HEK293T (cell line): ENCODE measurements at regions not wholly inside any gene's neighbourhood (a gene's known extent, or its start where the extent isn't known, plus 50 kb on each side); places are given as distances from the start of the nearest gene placed in this dataset.

Experiments
- CTCF ChIA-PET: fragments of 350-600 bp; formaldehyde crosslinking; extraction: SDS; loops from one replicate; lab custom pipeline; 2021; ENCODE audit warnings: antibody characterized with exemption, inconsistent platforms; lab: Yijun Ruan, JAX
- POLR2A ChIA-PET: fragments of 350-600 bp; formaldehyde crosslinking; extraction: SDS; loops from one replicate; lab custom pipeline; 2020; ENCODE audit warnings: antibody characterized with exemption, inconsistent platforms; lab: Yijun Ruan, JAX
- DNase-seq: peaks from one replicate; pipeline ENCODE4 v3.0.0; 2012; ENCODE audit warnings: mixed read lengths; ENCODE audit errors: extremely low spot score
- ARNT ChIP-seq: fragments of 450-650 bp; IDR thresholded peaks from 2 replicates; pipeline ENCODE4 v1.6.1; 2017; ENCODE audit warnings: mild to moderate bottlenecking
- BHLHE40 ChIP-seq: fragments of 450-650 bp; IDR thresholded peaks from 2 replicates; pipeline ENCODE4 v1.6.1; 2016; ENCODE audit warnings: mild to moderate bottlenecking, moderate library complexity, borderline replicate concordance
- CTBP1 ChIP-seq: fragments of 450-650 bp; IDR thresholded peaks from 2 replicates; pipeline ENCODE4 v1.6.1; 2016; ENCODE audit warnings: borderline replicate concordance
- ELF4 ChIP-seq: fragments of 450-650 bp; IDR thresholded peaks from 2 replicates; pipeline ENCODE4 v1.6.1; 2017; ENCODE audit warnings: antibody characterized with exemption
- FOXA1 ChIP-seq: fragments of 450-650 bp; IDR thresholded peaks from 2 replicates; pipeline ENCODE4 v1.6.1; 2016; ENCODE audit warnings: mild to moderate bottlenecking
- FOXK2 ChIP-seq: fragments of 450-650 bp; IDR thresholded peaks from 2 replicates; pipeline ENCODE4 v1.6.1; 2016; ENCODE audit warnings: mild to moderate bottlenecking
- FOXM1 ChIP-seq: fragments of 450-650 bp; IDR thresholded peaks from 2 replicates; pipeline ENCODE4 v1.6.1; 2017; ENCODE audit warnings: mild to moderate bottlenecking, borderline replicate concordance
- HDGF ChIP-seq: fragments of 450-650 bp; IDR thresholded peaks from 2 replicates; pipeline ENCODE4 v1.6.1; 2017; ENCODE audit warnings: antibody characterized with exemption, borderline replicate concordance
- L3MBTL2 ChIP-seq: fragments of 450-650 bp; conservative IDR thresholded peaks from 2 replicates; pipeline ENCODE4 v1.6.1; 2016; ENCODE audit warnings: mild to moderate bottlenecking
- LEF1 ChIP-seq: fragments of 450-650 bp; IDR thresholded peaks from 2 replicates; pipeline ENCODE4 v1.6.1; 2017; ENCODE audit warnings: mild to moderate bottlenecking, borderline replicate concordance
- NFRKB ChIP-seq: fragments of 450-650 bp; IDR thresholded peaks from 2 replicates; pipeline ENCODE4 v1.6.1; 2016; ENCODE audit warnings: mild to moderate bottlenecking, moderate library complexity
- PKNOX1 ChIP-seq: fragments of 450-650 bp; IDR thresholded peaks from 2 replicates; pipeline ENCODE4 v1.6.1; 2016
- SP1 ChIP-seq: fragments of 450-650 bp; IDR thresholded peaks from 2 replicates; pipeline ENCODE4 v1.6.1; 2017
- SUZ12 ChIP-seq: fragments of 450-650 bp; IDR thresholded peaks from 2 replicates; pipeline ENCODE4 v1.6.1; 2016; ENCODE audit warnings: mild to moderate bottlenecking
- TARDBP ChIP-seq: fragments of 450-650 bp; IDR thresholded peaks from 2 replicates; pipeline ENCODE4 v1.6.1; 2016
- ZNF384 ChIP-seq: fragments of 450-650 bp; IDR thresholded peaks from 2 replicates; pipeline ENCODE4 v1.6.1; 2016

- TF ChIP-seq SP1 (no peak), ELF4 (no peak), NFRKB (no peak), TARDBP (no peak), CTBP1 (no peak), ZNF384 (no peak), L3MBTL2 (no peak), FOXA1 (no peak), FOXM1 (no peak), FOXK2 (no peak), HDGF (no peak)
- ChIA-PET POLR2A (no interaction called here), CTCF (no interaction called here)
- no peak for DNase-seq
These were observed 319.2 kb downstream of the LRATD1 start for GRCh38 chr2:14951569-14952285.

- TF ChIP-seq LEF1 (no peak), PKNOX1 (no peak), FOXK2 (no peak), ZNF384 (no peak), SP1 (no peak), TARDBP (no peak), FOXA1 (no peak), NFRKB (no peak), HDGF (no peak), CTBP1 (no peak), ELF4 (no peak), BHLHE40 (no peak), L3MBTL2 (no peak)
- no peak for DNase-seq
- CTCF ChIA-PET = no interaction called here
- POLR2A ChIA-PET = no interaction called here
These were observed 320.0 kb downstream of the LRATD1 start for GRCh38 chr2:14952400-14952963.

GRCh38 chr2:14960686-14961324 lies 328.3 kb downstream of the LRATD1 start:
- DNase-seq = no peak
- ChIA-PET POLR2A (no interaction called here), CTCF (no interaction called here)
- TF ChIP-seq NFRKB (no peak), LEF1 (no peak), L3MBTL2 (no peak), BHLHE40 (no peak), ELF4 (no peak), FOXM1 (no peak), FOXA1 (no peak), HDGF (no peak), ZNF384 (no peak), FOXK2 (no peak), ARNT (no peak)

- ChIA-PET POLR2A (no interaction called here), CTCF (no interaction called here)
- no peak for DNase-seq
- TF ChIP-seq ELF4 (no peak), BHLHE40 (no peak), CTBP1 (no peak), NFRKB (no peak), L3MBTL2 (no peak), TARDBP (no peak), ZNF384 (no peak), HDGF (no peak), FOXM1 (no peak), SP1 (no peak), FOXK2 (no peak), FOXA1 (no peak), PKNOX1 (no peak), SUZ12 (no peak)
These were observed 335.2 kb downstream of the LRATD1 start for GRCh38 chr2:14967729-14968128.

GRCh38 chr2:14975381-14975780 lies 342.9 kb downstream of the LRATD1 start:
- CTCF ChIA-PET = no interaction called here
- no peak for DNase-seq
- TF ChIP-seq FOXM1 (no peak), ELF4 (no peak), FOXK2 (no peak), FOXA1 (no peak), TARDBP (no peak), PKNOX1 (no peak), HDGF (no peak), ARNT (no peak), LEF1 (no peak)
- POLR2A ChIA-PET = no interaction called here

- DNase-seq = no peak
- ChIA-PET POLR2A (no interaction called here), CTCF (no interaction called here)
- TF ChIP-seq L3MBTL2 = no peak
- TF ChIP-seq ARNT = no peak
- no peak for TF ChIP-seq FOXM1
These were observed 344.5 kb downstream of the LRATD1 start for GRCh38 chr2:14977021-14977420.
